Body of pancreas (tissue), 4 donors: ENCODE measurements at regions not wholly inside any gene's neighbourhood (a gene's known extent, or its start where the extent isn't known, plus 50 kb on each side); places are given as distances from the start of the nearest gene placed in this dataset.

ENCODE experiments used
- ATAC-seq: fragments of 150-250 bp; one replicate; pipeline ENCODE4 v1.9.1; 2016
- DNase-seq, 4 donors: peaks; one replicate each; pipeline ENCODE4 v3.0.0-alpha.2; 2019
- H3K27ac ChIP-seq, 4 donors: fragments of 200-600 bp; sonication (generic); 1 replicate in 3 of 4; 2 replicates in 1 of 4; pipeline versions ENCODE4 v1.5.1 to v1.6.1; 2016 to 2019; ENCODE audit warnings: mild to moderate bottlenecking in 1 of 4, mixed read lengths in 1 of 4, moderate library complexity in 1 of 4
- H3K27me3 ChIP-seq, 2 donors: fragments of 200-600 bp; sonication (generic); one replicate each; pipeline ENCODE4 v1.6.0; 2016; ENCODE audit warnings: mild to moderate bottlenecking in 1 of 2
- H3K36me3 ChIP-seq, 2 donors: fragments of 200-600 bp; sonication (generic); replicated peaks in 1 of 2; 2 replicates each; pipeline ENCODE4 v1.5.1; 2016; ENCODE audit warnings: low read depth in 2 of 2; ENCODE audit not compliant: insufficient read depth in 1 of 2
- H3K4me1 ChIP-seq: fragments of 200-600 bp; sonication (generic); one replicate; pipeline ENCODE4 v1.6.0; 2016
- H3K4me3 ChIP-seq, 2 donors: fragments of 200-600 bp; sonication (generic); 1 replicate in 1 of 2; 2 replicates in 1 of 2; pipeline ENCODE4 v1.5.1; 2016 to 2019
- H3K9me3 ChIP-seq, 3 donors: fragments of 200-600 bp; sonication (generic); 1 replicate in 2 of 3; 2 replicates in 1 of 3; pipeline ENCODE4 v1.5.1; 2016
- POLR2A ChIP-seq, 3 donors: fragments of 450-650 bp; IDR thresholded peaks; one replicate each; pipeline ENCODE4 v1.6.1; 2016; ENCODE audit warnings: antibody characterized with exemption in 3 of 3, mild to moderate bottlenecking in 2 of 3
- WGBS, 2 donors: methylation state at CpG; one replicate each; pipeline ENCODE4 v1.1.5; 2017; 5-methylcytosine and 5-hydroxymethylcytosine counted together
- intact Hi-C: fragments of 100-400 bp; cut with DNase I; formaldehyde crosslinking; loops from one replicate; pipeline ENCODE4 v1.15.1; 2023
- TF ChIP-seq, protein P1 (sequence below), 7 experiments: fragments of 450-650 bp in 4 of 7; fragments of 200-600 bp in 3 of 7; sonication (generic) in 3 of 7; IDR thresholded peaks; one replicate each; pipeline ENCODE4 v1.5.1; 2016 to 2019; ENCODE audit warnings: antibody characterized with exemption in 7 of 7

GRCh38 chr14:76271041-76271755, 104.7 kb upstream of the ESRRB start:
- Histone ChIP-seq H3K27ac (no peak overlapping the region), H3K27me3 (no peaks in the 10 kb centered on the region), H3K9me3 (no peaks in the 10 kb centered on the region), H3K4me3 (no peak overlapping the region), H3K4me1 (peaks cover 15% of the 10 kb centered on the region), H3K36me3 (no peaks in the 10 kb centered on the region)
- intact Hi-C loops, result no loop called here
- TF ChIP-seq POLR2A (IDR thresholded peaks at IDR 0.05), result no peak
- TF ChIP-seq, protein P1, sequence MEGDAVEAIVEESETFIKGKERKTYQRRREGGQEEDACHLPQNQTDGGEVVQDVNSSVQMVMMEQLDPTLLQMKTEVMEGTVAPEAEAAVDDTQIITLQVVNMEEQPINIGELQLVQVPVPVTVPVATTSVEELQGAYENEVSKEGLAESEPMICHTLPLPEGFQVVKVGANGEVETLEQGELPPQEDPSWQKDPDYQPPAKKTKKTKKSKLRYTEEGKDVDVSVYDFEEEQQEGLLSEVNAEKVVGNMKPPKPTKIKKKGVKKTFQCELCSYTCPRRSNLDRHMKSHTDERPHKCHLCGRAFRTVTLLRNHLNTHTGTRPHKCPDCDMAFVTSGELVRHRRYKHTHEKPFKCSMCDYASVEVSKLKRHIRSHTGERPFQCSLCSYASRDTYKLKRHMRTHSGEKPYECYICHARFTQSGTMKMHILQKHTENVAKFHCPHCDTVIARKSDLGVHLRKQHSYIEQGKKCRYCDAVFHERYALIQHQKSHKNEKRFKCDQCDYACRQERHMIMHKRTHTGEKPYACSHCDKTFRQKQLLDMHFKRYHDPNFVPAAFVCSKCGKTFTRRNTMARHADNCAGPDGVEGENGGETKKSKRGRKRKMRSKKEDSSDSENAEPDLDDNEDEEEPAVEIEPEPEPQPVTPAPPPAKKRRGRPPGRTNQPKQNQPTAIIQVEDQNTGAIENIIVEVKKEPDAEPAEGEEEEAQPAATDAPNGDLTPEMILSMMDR (IDR thresholded peaks at IDR 0.05), result no peak
- DNase-seq, result no peak
- WGBS, 2 donors, result 75 to 77% methylated on average over 15 of the region's 15 CpGs
- no peak for ATAC-seq

DNA sequence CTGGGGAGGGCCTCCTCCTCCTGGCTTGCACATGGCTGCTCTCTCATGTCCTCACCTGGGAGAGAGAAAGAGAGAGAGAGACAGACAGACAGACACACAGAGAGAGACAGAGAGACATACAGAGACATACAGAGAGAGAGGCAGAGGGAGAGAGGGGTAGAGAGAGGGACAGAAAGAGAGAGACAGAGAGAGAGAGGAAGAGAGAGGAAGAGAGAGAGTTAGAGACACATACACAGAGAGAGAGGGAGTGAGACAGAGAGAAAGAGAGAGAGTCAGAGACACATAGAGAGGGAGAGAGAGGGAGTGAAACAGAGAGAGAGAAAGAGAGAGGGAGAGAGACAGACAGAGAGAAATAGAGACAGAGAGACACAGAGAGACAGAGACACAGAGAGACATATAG, 103.6 kb upstream of the ESRRB start:
- intact Hi-C loops, result no loop called here
- H3K9me3 ChIP-seq, result no peaks in the 10 kb centered on the region
- no peak overlapping the region for H3K27ac ChIP-seq
- peaks cover 10% of the 10 kb centered on the region for H3K4me1 ChIP-seq
- DNase-seq, result no peak
- no peaks in the 10 kb centered on the region for H3K27me3 ChIP-seq
- no peak overlapping the region for H3K4me3 ChIP-seq
- ATAC-seq, result no peak
- no peaks in the 10 kb centered on the region for H3K36me3 ChIP-seq
- no peak for TF ChIP-seq POLR2A (IDR thresholded peaks at IDR 0.05)
- TF ChIP-seq, protein P1 (IDR thresholded peaks at IDR 0.05), result no peak

GRCh38 chr14:76272774-76273173, 103.2 kb upstream of the ESRRB start:
- intact Hi-C loops, result no loop called here
- Histone ChIP-seq H3K27ac (no peak overlapping the region), H3K4me1 (peaks cover 7% of the 10 kb centered on the region), H3K36me3 (no peaks in the 10 kb centered on the region), H3K27me3 (no peaks in the 10 kb centered on the region), H3K9me3 (no peaks in the 10 kb centered on the region), H3K4me3 (no peak overlapping the region)
- DNase-seq, result no peak
- no peak for ATAC-seq
- TF ChIP-seq POLR2A (IDR thresholded peaks at IDR 0.05), result no peak
- TF ChIP-seq, protein P1 (IDR thresholded peaks at IDR 0.05), result no peak

- Histone ChIP-seq H3K9me3 (no peaks in the 10 kb centered on the region), H3K27ac (no peak overlapping the region), H3K27me3 (no peaks in the 10 kb centered on the region), H3K4me3 (no peak overlapping the region), H3K36me3 (no peaks in the 10 kb centered on the region), H3K4me1 (peaks cover 3% of the 10 kb centered on the region)
- intact Hi-C loops, result no loop called here
- no peak for TF ChIP-seq POLR2A (IDR thresholded peaks at IDR 0.05)
- TF ChIP-seq, protein P1 (IDR thresholded peaks at IDR 0.05), result no peak
- DNase-seq (no peak), ATAC-seq (no peak)
- 84 to 85% methylated on average over 2 of the region's 2 CpGs for WGBS, 2 donors
Observed at GRCh38 chr14:76273346-76273745, 102.6 kb upstream of the ESRRB start.

GRCh38 chr14:76274324-76274723, 101.6 kb upstream of the ESRRB start:
- intact Hi-C loops, result no loop called here
- no peak overlapping the region for H3K4me3 ChIP-seq
- no peaks in the 10 kb centered on the region for H3K36me3 ChIP-seq
- ATAC-seq (no peak), DNase-seq (no peak)
- H3K27me3 ChIP-seq, result no peaks in the 10 kb centered on the region
- H3K27ac ChIP-seq, result no peak overlapping the region
- no peak for TF ChIP-seq POLR2A (IDR thresholded peaks at IDR 0.05)
- TF ChIP-seq, protein P1 (IDR thresholded peaks at IDR 0.05), result no peak
- no peaks in the 10 kb centered on the region for H3K4me1 ChIP-seq
- H3K9me3 ChIP-seq, result no peaks in the 10 kb centered on the region
- 73 to 92% methylated on average over 2 to 3 of the region's 3 CpGs for WGBS, 2 donors
